GM04504 (cell line): ENCODE measurements at regions not wholly inside any gene's neighbourhood (a gene's known extent, or its start where the extent isn't known, plus 50 kb on each side); places are given as distances from the start of the nearest gene placed in this dataset.

Source experiments
- DNase-seq: peaks from one replicate; pipeline ENCODE4 v3.0.0-alpha.2; 2012; ENCODE audit warnings: low read depth

GRCh38 chr7:33701189-33701740 is 204.1 kb upstream of the BMPER start:
- DNase-seq = no peak

- no peak for DNase-seq
These were observed 203.4 kb upstream of the BMPER start for GRCh38 chr7:33701927-33702326.

- DNase-seq = no peak
These were observed 202.8 kb upstream of the BMPER start for GRCh38 chr7:33702514-33703054.

GRCh38 chr7:33705333-33705833 is 200.0 kb upstream of the BMPER start:
- DNase-seq = no peak

GRCh38 chr7:33706186-33706585 is 199.2 kb upstream of the BMPER start:
- no peak for DNase-seq

- DNase-seq = no peak
These were observed 198.6 kb upstream of the BMPER start for GRCh38 chr7:33706771-33707200.

- no peak for DNase-seq
These were observed 197.9 kb upstream of the BMPER start for GRCh38 chr7:33707427-33707826.

DNA sequence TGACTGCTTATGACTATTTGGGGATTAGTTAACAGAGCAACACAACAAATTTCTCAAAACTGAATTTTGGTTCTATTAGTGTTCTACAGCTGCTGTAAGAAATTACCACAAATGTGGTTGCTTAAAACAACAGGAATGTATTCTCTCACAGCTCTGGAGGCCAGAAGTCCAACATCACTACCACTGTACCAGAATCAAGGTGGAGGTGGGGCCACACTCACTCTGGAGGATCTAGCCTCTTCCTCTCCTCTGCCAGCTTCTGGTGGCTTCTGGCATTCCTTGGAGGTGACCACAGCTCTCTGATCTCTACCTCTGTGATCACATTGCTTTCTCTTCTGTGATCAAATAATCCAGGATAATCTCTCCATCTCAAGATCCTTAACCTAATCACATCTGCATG is 194.7 kb upstream of the BMPER start:
- no peak for DNase-seq

DNA sequence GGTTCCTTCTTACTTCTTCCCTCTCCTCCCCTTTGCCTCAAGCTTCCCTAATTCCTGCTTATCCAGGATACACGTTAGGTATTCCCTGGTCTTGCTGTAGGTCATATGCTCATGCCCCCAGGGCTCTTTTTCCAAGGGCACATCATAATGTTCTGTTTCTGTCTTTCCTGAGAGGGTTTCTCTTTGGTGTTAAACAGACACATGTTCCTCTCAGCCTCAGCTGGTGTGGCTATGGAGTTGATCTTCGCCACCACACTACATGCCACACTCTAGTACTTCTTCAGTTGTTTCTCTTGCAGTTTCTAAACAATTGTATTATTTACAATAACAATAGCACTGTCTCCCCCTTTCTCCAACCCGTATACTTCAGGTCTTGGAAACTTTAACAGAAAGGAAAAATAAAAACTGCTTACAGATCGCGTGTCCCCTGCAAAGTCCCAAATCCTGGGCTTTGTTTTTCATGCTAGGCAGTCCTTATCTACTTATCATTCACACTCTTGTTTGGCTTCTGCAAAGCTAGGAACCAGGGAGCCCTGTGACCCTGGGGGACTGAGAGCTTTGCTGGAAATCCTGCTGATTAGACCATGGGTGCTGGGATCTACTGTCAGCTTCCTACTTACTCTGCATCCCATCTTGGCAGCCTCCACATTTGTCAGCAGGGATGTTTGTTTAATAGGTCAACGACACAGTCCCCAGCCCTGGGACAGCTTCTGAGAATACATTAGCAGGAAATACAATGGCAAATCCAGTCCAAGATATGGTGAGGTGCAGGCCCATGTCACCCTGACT is 193.9 kb upstream of the BMPER start:
- DNase-seq = no peak

DNA sequence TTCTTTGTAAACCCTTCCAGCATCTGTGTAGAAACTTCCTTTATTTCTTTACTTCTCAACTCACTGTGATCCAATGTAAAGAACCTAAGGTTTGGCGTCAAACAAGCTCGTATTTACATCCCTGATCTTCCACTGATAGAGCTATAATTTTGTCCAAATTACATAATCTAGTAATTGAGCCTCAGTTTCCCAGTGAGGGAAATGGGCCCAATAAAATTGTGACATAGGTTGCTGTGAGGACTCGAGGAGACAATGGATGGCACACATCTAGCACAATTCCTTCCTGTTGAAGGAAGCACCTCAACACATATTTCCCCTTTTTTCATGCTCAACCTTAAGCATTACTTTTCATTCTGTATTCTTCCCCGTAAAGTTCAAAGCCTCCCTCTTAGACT is 193.3 kb upstream of the BMPER start:
- no peak for DNase-seq

DNA sequence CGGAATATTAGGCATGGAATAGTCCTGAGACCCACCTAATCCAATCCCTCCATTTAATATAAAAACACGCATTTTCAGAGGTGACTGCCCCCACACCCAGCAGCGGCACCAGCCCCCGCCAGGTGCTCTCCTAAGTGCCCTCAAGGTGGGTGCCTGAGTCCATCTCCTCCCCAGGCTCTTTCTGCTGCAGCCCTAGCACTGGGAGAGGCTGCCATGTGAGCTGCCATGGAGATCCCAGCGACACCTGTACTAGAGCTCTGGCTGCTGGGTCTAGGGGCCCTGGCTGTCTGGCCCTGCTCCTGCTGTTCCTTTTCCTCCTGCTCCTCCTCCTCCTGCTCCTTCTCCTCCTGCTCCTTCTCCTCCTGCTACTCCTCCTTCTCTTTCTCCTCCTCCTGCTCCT is 191.1 kb upstream of the BMPER start:
- no peak for DNase-seq

- no peak for DNase-seq
These were observed 188.5 kb upstream of the BMPER start for GRCh38 chr7:33716581-33717477.

GRCh38 chr7:33719059-33719581 is 186.2 kb upstream of the BMPER start:
- no peak for DNase-seq

DNA sequence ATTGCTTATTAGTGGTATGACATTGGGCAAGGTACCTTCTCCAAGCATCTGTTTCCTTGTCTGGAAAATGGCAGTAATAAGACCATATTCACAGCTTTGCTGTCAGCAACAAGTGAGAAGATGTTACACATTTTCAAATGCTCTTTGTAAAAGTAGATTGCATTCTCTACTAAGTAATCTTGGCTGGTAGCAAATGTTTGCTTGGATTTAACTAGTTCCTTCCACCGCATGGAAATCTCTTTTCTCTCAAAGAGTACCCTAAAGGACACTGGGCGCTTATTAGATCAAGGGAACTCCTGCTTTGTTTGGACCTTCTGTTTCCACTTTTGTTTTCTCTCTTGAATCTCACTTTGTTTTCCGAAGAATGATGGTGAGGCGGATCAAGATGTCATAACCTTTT is 185.2 kb upstream of the BMPER start:
- DNase-seq = no peak

- DNase-seq = no peak
These were observed 184.5 kb upstream of the BMPER start for GRCh38 chr7:33720870-33721269.

GRCh38 chr7:33721895-33722294 is 183.4 kb upstream of the BMPER start:
- no peak for DNase-seq

- no peak for DNase-seq
These were observed 182.8 kb upstream of the BMPER start for GRCh38 chr7:33722383-33723101.

DNA sequence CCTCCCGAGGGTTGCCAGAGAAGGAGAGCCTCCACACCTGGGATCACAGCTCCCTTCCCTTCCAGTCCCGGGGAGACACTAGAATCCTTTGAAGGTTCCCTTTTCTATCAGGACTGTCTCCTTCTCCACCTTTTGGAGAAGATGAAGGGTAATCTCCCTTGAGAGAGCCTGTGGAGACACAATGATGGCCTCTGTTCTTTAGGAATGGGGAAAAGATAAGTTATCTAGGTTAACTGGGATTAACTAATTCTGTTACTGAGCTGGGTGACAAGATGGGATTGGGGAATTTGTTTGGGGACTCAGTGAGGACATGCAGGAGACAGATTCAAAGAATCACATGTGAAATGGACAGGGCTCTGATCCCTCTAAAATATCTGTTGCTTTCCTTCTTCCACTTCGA is 181.1 kb upstream of the BMPER start:
- no peak for DNase-seq

DNA sequence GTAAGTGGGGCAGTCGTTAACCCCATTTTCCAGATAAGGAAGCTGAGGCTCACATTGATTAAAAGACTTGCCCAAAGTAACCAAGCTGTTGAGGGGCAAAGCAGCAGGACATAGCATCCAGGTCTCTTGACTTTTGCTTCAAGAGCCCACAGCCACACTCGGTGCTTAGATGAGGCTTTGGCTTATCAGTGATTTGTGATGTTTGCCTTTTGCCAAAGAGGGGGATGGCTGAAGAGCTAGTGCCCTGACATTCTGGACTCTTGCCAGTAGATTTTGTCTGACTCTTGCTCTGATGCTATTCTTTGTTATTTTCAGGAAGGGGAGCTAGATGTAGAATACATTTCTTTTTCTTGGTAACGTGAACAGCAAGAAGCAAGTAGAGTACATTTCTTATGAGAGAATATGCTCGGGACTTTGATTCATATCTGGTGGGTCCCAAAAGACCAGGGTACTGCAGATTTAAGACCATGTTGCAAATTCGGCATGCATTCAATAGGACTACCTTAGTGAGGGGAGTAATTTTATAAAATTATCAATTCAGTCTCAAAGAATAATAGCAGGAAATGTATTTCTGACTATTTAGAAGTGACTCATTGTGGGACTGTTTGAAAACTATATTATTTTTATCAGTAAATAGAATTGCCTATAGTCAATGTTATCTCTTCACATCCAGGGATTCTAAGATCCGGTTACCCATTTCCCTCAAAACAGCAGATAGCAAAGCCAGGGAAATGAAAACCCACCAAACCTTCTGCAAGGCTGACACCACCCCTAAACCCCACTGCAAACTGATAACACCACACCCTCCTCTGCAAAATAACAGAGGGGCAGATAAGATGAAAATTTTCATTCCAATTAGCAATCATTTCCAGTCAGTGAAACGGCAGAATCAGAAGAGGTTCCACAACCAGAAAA is 180.0 kb upstream of the BMPER start:
- DNase-seq = no peak

DNA sequence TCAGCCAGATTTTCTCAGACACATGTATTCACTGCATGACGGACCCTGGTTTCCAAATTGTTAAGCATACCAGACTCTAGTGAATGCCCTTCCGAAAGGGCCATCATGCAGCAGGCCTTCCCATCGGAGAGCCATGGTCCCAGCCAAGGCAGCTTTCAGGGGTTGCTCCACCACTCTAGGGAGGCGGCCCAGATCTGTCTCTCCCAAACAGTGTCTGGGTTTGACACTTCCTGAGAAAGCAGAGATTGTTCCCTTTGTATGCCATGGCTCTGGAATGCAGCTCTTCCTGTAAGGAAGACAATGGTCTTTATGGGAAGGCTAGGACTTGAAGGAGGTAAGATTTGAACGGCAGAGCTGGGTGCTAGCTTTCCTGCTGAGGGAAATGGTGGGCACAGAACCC is 178.8 kb upstream of the BMPER start:
- no peak for DNase-seq
